ENCODE measurements at regions not wholly inside any gene's neighbourhood (a gene's known extent, or its start where the extent isn't known, plus 50 kb on each side); places are given as distances from the start of the nearest gene placed in this dataset.

DNA sequence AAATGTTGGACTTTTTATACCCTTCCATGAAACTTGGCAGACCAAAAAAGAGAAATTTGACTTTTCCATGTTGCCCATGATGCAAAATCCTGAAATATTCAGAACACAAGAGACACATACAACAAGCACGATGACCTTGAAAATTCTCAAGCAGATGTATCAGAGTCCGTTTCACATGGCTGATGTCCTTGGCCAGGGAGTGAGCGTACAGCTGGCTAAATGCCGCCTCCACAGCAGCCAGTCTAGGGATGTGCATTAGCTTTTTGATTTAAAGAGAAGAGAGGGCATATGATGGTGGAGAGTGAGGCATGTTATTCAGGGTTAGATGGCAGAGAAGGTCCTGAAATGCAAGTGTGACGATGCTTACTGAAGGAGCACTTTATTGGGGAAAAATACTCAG lies 148.0 kb upstream of the SEMA6A start:
- Histone ChIP-seq H3K4me3 (ENCODE audit: low read length) (no peak overlapping the region), H3K4me2 (ENCODE audit: low read length) (no peak overlapping the region), H3K36me3 (ENCODE audit: insufficient read depth, low read length) (no peaks in the 10 kb centered on the region), H3K27ac (ENCODE audit: low read length) (no peak overlapping the region), H3K9me3 (ENCODE audit: low read length) (no peaks in the 10 kb centered on the region), H3K79me2 (replicated peaks; ENCODE audit: insufficient read depth, low read length) (no peaks in the 10 kb centered on the region), H4K20me1 (ENCODE audit: insufficient read depth) (no peaks in the 10 kb centered on the region), H3F3A (ENCODE audit: insufficient read depth, low read length, poor library complexity, severe bottlenecking) (no peaks in the 10 kb centered on the region), H3K9ac (ENCODE audit: low read length) (no peak overlapping the region), H3K27me3 (ENCODE audit: insufficient read depth, low read depth, low read length) (no peaks in the 10 kb centered on the region), H2AFZ (ENCODE audit: low read depth, low read length) (no peak overlapping the region), H3K9me2 (ENCODE audit: insufficient read depth, low read length) (no peaks in the 10 kb centered on the region)
- TF ChIP-seq, protein P1, sequence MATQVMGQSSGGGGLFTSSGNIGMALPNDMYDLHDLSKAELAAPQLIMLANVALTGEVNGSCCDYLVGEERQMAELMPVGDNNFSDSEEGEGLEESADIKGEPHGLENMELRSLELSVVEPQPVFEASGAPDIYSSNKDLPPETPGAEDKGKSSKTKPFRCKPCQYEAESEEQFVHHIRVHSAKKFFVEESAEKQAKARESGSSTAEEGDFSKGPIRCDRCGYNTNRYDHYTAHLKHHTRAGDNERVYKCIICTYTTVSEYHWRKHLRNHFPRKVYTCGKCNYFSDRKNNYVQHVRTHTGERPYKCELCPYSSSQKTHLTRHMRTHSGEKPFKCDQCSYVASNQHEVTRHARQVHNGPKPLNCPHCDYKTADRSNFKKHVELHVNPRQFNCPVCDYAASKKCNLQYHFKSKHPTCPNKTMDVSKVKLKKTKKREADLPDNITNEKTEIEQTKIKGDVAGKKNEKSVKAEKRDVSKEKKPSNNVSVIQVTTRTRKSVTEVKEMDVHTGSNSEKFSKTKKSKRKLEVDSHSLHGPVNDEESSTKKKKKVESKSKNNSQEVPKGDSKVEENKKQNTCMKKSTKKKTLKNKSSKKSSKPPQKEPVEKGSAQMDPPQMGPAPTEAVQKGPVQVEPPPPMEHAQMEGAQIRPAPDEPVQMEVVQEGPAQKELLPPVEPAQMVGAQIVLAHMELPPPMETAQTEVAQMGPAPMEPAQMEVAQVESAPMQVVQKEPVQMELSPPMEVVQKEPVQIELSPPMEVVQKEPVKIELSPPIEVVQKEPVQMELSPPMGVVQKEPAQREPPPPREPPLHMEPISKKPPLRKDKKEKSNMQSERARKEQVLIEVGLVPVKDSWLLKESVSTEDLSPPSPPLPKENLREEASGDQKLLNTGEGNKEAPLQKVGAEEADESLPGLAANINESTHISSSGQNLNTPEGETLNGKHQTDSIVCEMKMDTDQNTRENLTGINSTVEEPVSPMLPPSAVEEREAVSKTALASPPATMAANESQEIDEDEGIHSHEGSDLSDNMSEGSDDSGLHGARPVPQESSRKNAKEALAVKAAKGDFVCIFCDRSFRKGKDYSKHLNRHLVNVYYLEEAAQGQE (IDR thresholded peaks at IDR 0.05; ENCODE audit: borderline replicate concordance), result no peak
- TF ChIP-seq EP300 (conservative IDR thresholded peaks at IDR 0.05; ENCODE audit: poor library complexity, severe bottlenecking) (no peak), SMC3 (conservative IDR thresholded peaks at IDR 0.05; ENCODE audit: poor library complexity) (no peak), TAF1 (IDR thresholded peaks at IDR 0.05; ENCODE audit: low read depth) (no peak), RAD21 (conservative IDR thresholded peaks at IDR 0.05) (no peak), EZH2 (IDR thresholded peaks at IDR 0.05; ENCODE audit: borderline replicate concordance, insufficient read depth, low read length, poor library complexity, severe bottlenecking) (no peak), POLR2AphosphoS5 (IDR thresholded peaks at IDR 0.05) (no peak), MXI1 (conservative IDR thresholded peaks at IDR 0.05; ENCODE audit: poor library complexity, severe bottlenecking) (no peak)
- TF ChIP-seq, protein P2, sequence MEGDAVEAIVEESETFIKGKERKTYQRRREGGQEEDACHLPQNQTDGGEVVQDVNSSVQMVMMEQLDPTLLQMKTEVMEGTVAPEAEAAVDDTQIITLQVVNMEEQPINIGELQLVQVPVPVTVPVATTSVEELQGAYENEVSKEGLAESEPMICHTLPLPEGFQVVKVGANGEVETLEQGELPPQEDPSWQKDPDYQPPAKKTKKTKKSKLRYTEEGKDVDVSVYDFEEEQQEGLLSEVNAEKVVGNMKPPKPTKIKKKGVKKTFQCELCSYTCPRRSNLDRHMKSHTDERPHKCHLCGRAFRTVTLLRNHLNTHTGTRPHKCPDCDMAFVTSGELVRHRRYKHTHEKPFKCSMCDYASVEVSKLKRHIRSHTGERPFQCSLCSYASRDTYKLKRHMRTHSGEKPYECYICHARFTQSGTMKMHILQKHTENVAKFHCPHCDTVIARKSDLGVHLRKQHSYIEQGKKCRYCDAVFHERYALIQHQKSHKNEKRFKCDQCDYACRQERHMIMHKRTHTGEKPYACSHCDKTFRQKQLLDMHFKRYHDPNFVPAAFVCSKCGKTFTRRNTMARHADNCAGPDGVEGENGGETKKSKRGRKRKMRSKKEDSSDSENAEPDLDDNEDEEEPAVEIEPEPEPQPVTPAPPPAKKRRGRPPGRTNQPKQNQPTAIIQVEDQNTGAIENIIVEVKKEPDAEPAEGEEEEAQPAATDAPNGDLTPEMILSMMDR (IDR thresholded peaks at IDR 0.05; ENCODE audit: poor library complexity, severe bottlenecking), result no peak

DNA sequence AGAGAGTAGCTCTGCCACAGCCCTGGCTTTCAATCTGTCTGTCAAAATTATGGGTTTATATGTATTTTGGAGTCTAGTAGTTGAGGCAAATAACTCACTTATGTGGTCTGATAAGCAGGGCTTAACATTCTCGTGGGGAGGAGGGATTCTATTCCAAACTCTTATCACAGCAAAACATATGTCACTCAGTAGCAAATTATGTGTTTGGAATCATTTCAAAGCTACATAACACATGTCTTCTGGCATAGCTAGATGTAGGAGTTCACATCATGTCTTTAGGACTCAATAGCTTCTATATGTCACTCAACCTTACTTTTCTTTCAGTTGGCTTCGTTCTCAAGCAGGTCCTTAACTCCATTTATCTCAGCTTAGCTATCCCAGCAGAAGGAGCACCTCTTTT lies 144.5 kb upstream of the SEMA6A start:
- no peak overlapping the region for H3K27ac ChIP-seq (ENCODE audit: low read length)
- no peaks in the 10 kb centered on the region for H3K36me3 ChIP-seq (ENCODE audit: insufficient read depth, low read length)
- no peaks in the 10 kb centered on the region for H3F3A ChIP-seq (ENCODE audit: insufficient read depth, low read length, poor library complexity, severe bottlenecking)
- no peaks in the 10 kb centered on the region for H3K79me2 ChIP-seq (replicated peaks; ENCODE audit: insufficient read depth, low read length)
- no peak overlapping the region for H2AFZ ChIP-seq (ENCODE audit: low read depth, low read length)
- no peak overlapping the region for H3K4me3 ChIP-seq (ENCODE audit: low read length)
- H3K9ac ChIP-seq (ENCODE audit: low read length), result no peak overlapping the region
- H3K9me2 ChIP-seq (ENCODE audit: insufficient read depth, low read length), result no peaks in the 10 kb centered on the region
- H4K20me1 ChIP-seq (ENCODE audit: insufficient read depth), result no peaks in the 10 kb centered on the region
- no peak overlapping the region for H3K4me2 ChIP-seq (ENCODE audit: low read length)
- H3K27me3 ChIP-seq (ENCODE audit: insufficient read depth, low read depth, low read length), result no peaks in the 10 kb centered on the region
- H3K9me3 ChIP-seq (ENCODE audit: low read length), result no peaks in the 10 kb centered on the region
- TF ChIP-seq EP300 (conservative IDR thresholded peaks at IDR 0.05; ENCODE audit: poor library complexity, severe bottlenecking), result no peak
- TF ChIP-seq POLR2AphosphoS5 (IDR thresholded peaks at IDR 0.05), result no peak
- TF ChIP-seq, protein P1 (IDR thresholded peaks at IDR 0.05; ENCODE audit: borderline replicate concordance), result no peak
- no peak for TF ChIP-seq EZH2 (IDR thresholded peaks at IDR 0.05; ENCODE audit: borderline replicate concordance, insufficient read depth, low read length, poor library complexity, severe bottlenecking)
- TF ChIP-seq RAD21 (conservative IDR thresholded peaks at IDR 0.05), result no peak
